ENCODE measurements at regions not wholly inside any gene's neighbourhood (a gene's known extent, or its start where the extent isn't known, plus 50 kb on each side); places are given as distances from the start of the nearest gene placed in this dataset.

DNA sequence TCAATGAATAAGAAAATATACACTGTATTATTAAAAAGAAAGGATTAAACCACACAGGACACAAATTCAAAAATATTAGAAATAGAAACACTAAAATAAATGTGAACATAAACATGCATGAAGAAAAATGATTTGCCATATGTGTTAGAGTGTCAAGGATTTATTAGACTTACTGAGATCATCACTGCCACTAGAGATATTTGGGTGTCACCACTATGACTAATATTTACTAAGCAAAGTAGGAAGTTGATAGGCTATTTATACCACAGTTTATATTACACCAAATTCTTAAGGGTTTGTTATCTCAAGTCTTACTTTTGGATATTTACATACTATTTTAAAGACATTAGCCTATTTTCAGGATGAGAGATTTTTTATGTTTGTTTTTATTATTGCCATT, 575.0 kb upstream of the SGO1 start:
- Histone ChIP-seq H2BK5ac (ENCODE audit: low read depth, low read length) (no peak overlapping the region), H3K36me3 (ENCODE audit: control insufficient read depth in 2 of 4, insufficient read depth in 4 of 4, low read length in 3 of 4) (no peaks in the 10 kb centered on the region), H2BK12ac (ENCODE audit: low read depth, low read length) (no peak overlapping the region), H4K91ac (replicated peaks; ENCODE audit: insufficient read length, low read length) (no peak overlapping the region), H2BK120ac (replicated peaks; ENCODE audit: low read depth, low read length) (no peak overlapping the region), H2AFZ (ENCODE audit: low read length) (no peak overlapping the region), H3K9ac (replicated peaks in 1 of 4; ENCODE audit: extremely low read depth in 1 of 4, low read depth in 3 of 4, low read length in 3 of 4) (no peak overlapping the region), H2AK5ac (ENCODE audit: low read depth, low read length) (no peak overlapping the region), H3K27me3 (replicated peaks in 1 of 4; ENCODE audit: control insufficient read depth in 3 of 4, extremely low read depth in 1 of 4, insufficient read depth in 3 of 4, low read length in 3 of 4) (no peaks in the 10 kb centered on the region), H3K79me1 (ENCODE audit: low read depth, low read length) (no peaks in the 10 kb centered on the region), H3K4me3 (ENCODE audit: extremely low read depth in 1 of 4, insufficient read depth in 2 of 4, low read depth in 3 of 4, low read length in 4 of 4) (no peak overlapping the region), H3K23me2 (ENCODE audit: low read depth, low read length) (no peaks in the 10 kb centered on the region), H3K27ac (ENCODE audit: low read depth, low read length) (no peak overlapping the region), H3K79me2 (ENCODE audit: control insufficient read depth in 1 of 2, insufficient read depth in 2 of 2, low read length in 2 of 2) (no peaks in the 10 kb centered on the region), H4K5ac (ENCODE audit: insufficient read length, low read depth, low read length) (no peak overlapping the region), H4K20me1 (replicated peaks in 1 of 2; ENCODE audit: control insufficient read depth in 1 of 2, insufficient read depth in 2 of 2, low read length in 2 of 2) (no peaks in the 10 kb centered on the region), H3K4me2 (ENCODE audit: insufficient read depth in 1 of 2, low read depth in 2 of 2, low read length in 2 of 2) (no peak overlapping the region), H3K14ac (ENCODE audit: insufficient read length) (no peak overlapping the region), H3K18ac (ENCODE audit: extremely low read depth, low read length) (no peak overlapping the region), H3K4ac (replicated peaks; ENCODE audit: insufficient read length, low read depth, low read length) (no peak overlapping the region), H2BK15ac (ENCODE audit: low read length) (no peak overlapping the region), H3K4me1 (replicated peaks in 1 of 4; ENCODE audit: control insufficient read depth in 3 of 4, insufficient read depth in 4 of 4, low read length in 3 of 4) (no peaks in the 10 kb centered on the region), H4K8ac (ENCODE audit: extremely low read depth, insufficient read depth, low read length) (no peak overlapping the region), H3K56ac (replicated peaks; ENCODE audit: insufficient read length, low read depth, low read length) (no peak overlapping the region), H3K23ac (ENCODE audit: insufficient read length) (no peak overlapping the region), H2BK20ac (ENCODE audit: low read length) (no peak overlapping the region), H3K9me3 (ENCODE audit: insufficient read depth in 2 of 2, low read depth in 1 of 2, low read length in 1 of 2) (no peaks in the 10 kb centered on the region)
- POLR2A ChIA-PET (ENCODE audit: partially characterized antibody), result no interaction called here
- DNase-seq (ENCODE audit: low read depth in 1 of 2, low spot score in 2 of 2) (no peak), FAIRE-seq (no peak)
- CTCF ChIA-PET (ENCODE audit: partially characterized antibody), result no interaction called here
- no peak for TF ChIP-seq YY1 (IDR thresholded peaks at IDR 0.05; ENCODE audit: low read depth, low read length)
- no peak for TF ChIP-seq POLR2A (IDR thresholded peaks at IDR 0.05; ENCODE audit: control extremely low read depth in 1 of 2, low read depth in 2 of 2, low read length in 2 of 2)
- no peak for TF ChIP-seq KDM1A (IDR thresholded peaks at IDR 0.05; ENCODE audit: borderline replicate concordance, low read length)
- TF ChIP-seq BRCA1 (IDR thresholded peaks at IDR 0.05; ENCODE audit: low read depth, low read length), result no peak
- no peak for TF ChIP-seq GTF2F1 (IDR thresholded peaks at IDR 0.05; ENCODE audit: borderline replicate concordance, low read depth, low read length)
- no peak for TF ChIP-seq CBX8 (IDR thresholded peaks at IDR 0.05; ENCODE audit: borderline replicate concordance, low read depth, low read length)
- TF ChIP-seq EP300 (IDR thresholded peaks at IDR 0.05; ENCODE audit: borderline replicate concordance in 1 of 2, low read depth in 2 of 2, low read length in 2 of 2), result no peak
- TF ChIP-seq TEAD4 (IDR thresholded peaks at IDR 0.05; ENCODE audit: low read depth, low read length), result no peak
- TF ChIP-seq BACH1 (IDR thresholded peaks at IDR 0.05; ENCODE audit: low read length), result no peak
- no peak for TF ChIP-seq HDAC6 (IDR thresholded peaks at IDR 0.05; ENCODE audit: low read depth, low read length)
- no peak for TF ChIP-seq CBX5 (IDR thresholded peaks at IDR 0.05; ENCODE audit: low read depth, low read length)
- TF ChIP-seq, protein P1, sequence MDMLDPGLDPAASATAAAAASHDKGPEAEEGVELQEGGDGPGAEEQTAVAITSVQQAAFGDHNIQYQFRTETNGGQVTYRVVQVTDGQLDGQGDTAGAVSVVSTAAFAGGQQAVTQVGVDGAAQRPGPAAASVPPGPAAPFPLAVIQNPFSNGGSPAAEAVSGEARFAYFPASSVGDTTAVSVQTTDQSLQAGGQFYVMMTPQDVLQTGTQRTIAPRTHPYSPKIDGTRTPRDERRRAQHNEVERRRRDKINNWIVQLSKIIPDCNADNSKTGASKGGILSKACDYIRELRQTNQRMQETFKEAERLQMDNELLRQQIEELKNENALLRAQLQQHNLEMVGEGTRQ (IDR thresholded peaks at IDR 0.05; ENCODE audit: low read length), result no peak
- TF ChIP-seq PHF8 (conservative IDR thresholded peaks at IDR 0.05; ENCODE audit: low read depth, low read length), result no peak
- no peak for TF ChIP-seq SAP30 (IDR thresholded peaks at IDR 0.05; ENCODE audit: insufficient read depth, insufficient replicate concordance, low read length)
- no peak for TF ChIP-seq JUN (IDR thresholded peaks at IDR 0.05; ENCODE audit: low read depth, low read length)
- TF ChIP-seq EZH2 (IDR thresholded peaks at IDR 0.05; ENCODE audit: low read depth, low read length, severe bottlenecking), result no peak
